Activated CD4-positive, alpha-beta T cell treated with anti-CD3 and anti-CD28 coated beads for 48 hours (primary cell): ENCODE measurements at regions not wholly inside any gene's neighbourhood (a gene's known extent, or its start where the extent isn't known, plus 50 kb on each side); places are given as distances from the start of the nearest gene placed in this dataset.
A peak's percentile ranks its signal among the peaks of the same experiment; 100 is the strongest.
"Not testable (repeated sequence)": the region's sequence is repeated elsewhere in the genome, so short reads cannot be mapped to it uniquely, and the experiment has no call there.

ENCODE experiments used
- DNase-seq: peaks from one replicate; pipeline ENCODE4 v3.0.0-alpha.2; 2020

DNA sequence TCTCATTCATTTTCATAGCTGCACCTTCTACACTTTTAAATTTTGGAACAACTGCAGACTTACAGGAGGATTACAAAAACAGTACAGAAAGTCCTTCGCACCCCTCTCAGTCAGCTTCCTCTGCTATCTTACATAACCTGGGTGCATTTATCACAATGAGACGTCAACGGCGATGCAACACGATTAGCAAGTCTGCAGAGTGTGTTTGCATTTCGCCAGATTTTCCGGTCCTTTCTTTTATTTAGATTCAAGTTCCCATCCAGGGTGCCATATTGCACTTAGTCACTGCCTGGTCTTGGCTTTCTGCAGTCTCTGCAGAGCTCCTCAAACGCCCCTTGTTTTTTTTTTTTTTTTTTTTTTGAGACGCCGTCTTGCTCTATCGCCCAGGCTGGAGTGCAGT, 85.9 kb downstream of the ASMT start:
- DNase-seq, result no peak

GRCh38 chrX:1701396-1701901, 86.6 kb downstream of the ASMT start:
- DNase-seq, result not testable (repeated sequence)

- not testable (repeated sequence) for DNase-seq
Observed at GRCh38 chrX:1702142-1702541, 87.3 kb downstream of the ASMT start.

GRCh38 chrX:1702557-1702956, 87.7 kb downstream of the ASMT start:
- not testable (repeated sequence) for DNase-seq

DNA sequence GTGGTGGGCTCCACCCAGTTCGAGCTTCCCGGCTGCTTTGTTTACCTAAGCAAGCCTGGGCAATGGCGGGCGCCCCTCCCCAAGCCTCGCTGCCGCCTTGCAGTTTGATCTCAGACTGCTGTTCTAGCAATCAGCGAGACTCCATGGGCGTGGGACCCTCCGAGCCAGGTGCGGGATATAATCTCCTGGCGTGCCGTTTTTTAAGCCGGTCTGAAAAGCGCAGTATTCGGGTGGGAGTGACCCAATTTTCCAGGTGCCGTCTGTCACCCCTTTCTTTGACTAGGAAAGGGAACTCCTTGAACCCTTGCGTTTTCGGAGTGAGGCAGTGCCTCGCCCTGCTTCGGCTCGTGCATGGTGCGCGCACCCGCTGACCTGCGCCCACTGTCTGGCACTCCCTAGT, 94.4 kb downstream of the ASMT start:
- DNase-seq, result not testable (repeated sequence)

- DNase-seq, result no peak
Observed at GRCh38 chrX:1713296-1713695, 98.4 kb downstream of the ASMT start.

GRCh38 chrX:1717373-1717772, 102.5 kb downstream of the ASMT start:
- no peak for DNase-seq

- no peak for DNase-seq
Observed at GRCh38 chrX:1719270-1719669, 104.4 kb downstream of the ASMT start.

- DNase-seq, result no peak
Observed at GRCh38 chrX:1720836-1721235, 106.0 kb downstream of the ASMT start.

DNA sequence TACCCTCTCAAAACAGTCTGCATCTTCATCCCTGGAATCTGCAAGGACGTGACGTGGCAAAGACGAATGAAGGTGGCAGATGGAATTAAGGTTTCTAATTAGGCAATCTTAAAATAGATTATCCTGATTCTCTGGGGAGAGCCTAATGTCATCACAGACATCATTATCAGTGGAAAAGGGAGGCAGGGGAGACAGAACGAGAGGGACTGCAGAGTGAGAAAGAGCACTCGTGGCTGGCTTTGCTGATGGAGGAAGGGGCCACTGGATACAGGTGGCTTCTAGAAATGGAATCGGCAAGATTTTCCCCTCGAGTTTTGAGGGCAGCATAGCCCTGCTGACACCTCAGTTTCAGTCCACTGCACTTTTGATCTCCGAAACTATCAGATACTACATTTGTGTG, 110.6 kb downstream of the ASMT start:
- no peak for DNase-seq

DNA sequence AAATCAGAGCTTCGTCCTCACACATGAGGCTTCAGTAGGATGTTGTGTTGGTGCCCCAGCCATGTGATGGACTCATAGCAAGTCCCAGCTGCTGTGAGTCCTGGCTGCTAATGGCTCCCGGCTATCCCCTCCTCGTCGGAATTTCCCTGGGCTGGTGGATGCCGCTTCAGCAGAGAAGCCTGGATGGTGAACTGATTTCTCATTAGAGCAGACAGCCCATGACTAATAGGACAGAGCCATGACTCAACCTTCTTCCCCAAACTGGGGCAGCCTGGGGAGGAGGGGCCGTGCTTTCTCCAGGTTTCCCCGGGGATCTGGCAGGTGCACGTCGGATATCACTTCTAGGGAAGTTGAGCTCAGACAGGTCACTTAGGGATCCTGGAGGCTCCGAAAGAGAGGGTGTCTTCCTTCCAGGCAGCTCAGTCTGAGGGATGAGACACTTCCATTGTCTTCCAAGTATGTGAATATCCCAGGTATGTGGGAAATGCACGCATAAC, 112.7 kb downstream of the ASMT start:
- no peak for DNase-seq

GRCh38 chrX:1734806-1735205, 119.9 kb downstream of the ASMT start:
- DNase-seq, result no peak

- no peak for DNase-seq
Observed at GRCh38 chrX:1741816-1742394, 127.0 kb downstream of the ASMT start.

- no peak for DNase-seq
Observed at GRCh38 chrX:1743105-1743504, 128.2 kb downstream of the ASMT start.

GRCh38 chrX:1743663-1744062, 128.8 kb downstream of the ASMT start:
- no peak for DNase-seq

GRCh38 chrX:1748408-1748807, 133.5 kb downstream of the ASMT start:
- DNase-seq, result no peak

GRCh38 chrX:1749499-1749898, 134.6 kb downstream of the ASMT start:
- no peak for DNase-seq

DNA sequence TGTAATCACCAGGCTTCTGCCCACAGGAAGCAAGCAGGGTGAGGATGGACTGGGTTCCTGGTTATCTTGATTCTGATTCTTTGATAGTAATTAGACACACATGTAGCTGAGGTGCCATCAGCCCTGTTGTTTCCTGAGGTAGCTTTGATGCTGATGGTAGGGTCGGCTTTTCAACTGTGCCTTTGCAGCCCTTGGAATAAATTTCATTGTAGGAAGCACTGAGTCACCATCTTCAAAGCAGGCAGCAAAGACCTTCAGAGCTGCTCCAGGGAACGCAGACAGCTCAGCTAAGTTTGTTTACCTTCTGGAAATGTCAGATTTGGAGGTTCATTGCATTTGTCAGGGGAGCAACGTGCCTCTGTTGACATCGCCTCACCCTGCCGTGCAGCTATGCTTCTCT, 135.4 kb downstream of the ASMT start:
- DNase-seq, result no peak

DNA sequence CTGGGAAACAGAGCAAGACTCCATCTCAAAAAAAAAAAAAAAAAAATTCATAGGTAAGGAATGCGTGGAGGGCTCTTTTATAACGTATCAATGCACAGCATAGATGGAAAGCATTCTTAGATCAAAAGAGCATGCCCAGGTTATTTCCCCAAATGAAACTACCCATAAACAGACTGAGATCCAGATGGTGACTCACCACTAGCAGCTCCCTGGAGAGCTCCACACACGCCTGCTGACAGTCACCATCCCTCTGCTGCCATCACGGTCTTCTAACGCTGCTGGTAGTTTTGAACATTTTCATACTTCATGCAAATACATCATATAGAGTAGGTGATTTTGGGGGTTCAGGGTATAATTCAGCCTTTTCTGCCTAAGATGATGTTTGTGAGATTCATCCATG, 136.9 kb downstream of the ASMT start:
- DNase-seq, result no peak

DNA sequence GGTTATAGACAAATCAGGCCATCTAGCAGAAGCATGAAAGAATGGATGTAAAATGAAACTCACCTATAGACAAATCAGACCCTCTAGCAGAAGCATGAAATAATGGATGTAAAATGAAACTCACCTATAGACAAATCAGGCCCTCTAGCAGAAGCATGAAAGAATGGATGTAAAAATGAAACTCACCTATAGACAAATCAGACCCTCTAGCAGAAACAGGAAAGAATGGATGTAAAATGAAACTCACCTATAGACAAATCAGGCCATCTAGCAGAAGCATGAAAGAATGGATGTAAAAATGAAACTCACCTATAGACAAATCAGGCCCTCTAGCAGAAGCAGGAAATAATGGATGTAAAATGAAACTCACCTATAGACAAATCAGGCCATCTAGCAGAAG, 137.9 kb downstream of the ASMT start:
- not testable (repeated sequence) for DNase-seq

GRCh38 chrX:1754077-1754476, 139.2 kb downstream of the ASMT start:
- no peak for DNase-seq

DNA sequence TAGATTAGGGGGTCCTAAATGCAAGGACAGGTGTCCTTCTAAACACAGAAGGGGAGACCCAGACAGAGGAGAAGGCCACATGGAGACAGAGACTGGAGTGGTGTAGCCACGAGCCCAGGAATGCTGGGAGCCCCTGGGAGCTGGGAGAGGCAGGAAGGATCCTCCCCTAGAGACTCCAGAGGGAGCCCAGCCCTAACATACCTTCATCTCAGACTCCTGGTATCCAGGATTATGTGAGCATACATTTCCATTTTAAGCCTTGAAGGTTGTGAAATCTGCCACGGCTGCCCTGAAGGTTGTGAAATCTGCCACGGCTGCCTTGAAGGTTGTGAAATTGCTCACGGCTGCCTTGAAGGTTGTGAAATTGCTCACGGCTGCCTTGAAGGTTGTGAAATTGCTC, 148.4 kb downstream of the ASMT start:
- no peak for DNase-seq

GRCh38 chrX:1764883-1765364, 150.1 kb downstream of the ASMT start:
- peak; percentile 30 for DNase-seq

GRCh38 chrX:1767026-1767425, 152.2 kb downstream of the ASMT start:
- no peak for DNase-seq

DNA sequence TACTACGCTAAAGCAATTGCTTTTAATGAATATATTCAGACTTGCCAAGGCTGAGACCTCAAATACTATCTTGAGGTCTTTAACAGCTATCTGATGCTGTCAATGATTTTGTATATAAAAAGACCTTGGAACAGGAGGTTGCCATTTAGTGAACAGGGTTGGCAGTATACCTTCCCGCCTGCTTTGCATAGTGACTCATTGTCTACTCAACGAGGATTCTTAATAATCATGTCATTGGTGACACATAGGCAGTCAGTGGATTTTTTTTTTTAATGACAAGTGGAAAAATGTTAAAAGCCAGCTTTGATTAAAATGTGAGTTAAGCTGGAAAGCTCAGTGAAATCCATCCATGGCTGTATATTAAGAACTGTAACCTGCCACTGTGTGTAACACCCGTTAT, 164.0 kb downstream of the ASMT start:
- DNase-seq, result no peak
